ENCODE measurements at regions not wholly inside any gene's neighbourhood (a gene's known extent, or its start where the extent isn't known, plus 50 kb on each side); places are given as distances from the start of the nearest gene placed in this dataset.

DNA sequence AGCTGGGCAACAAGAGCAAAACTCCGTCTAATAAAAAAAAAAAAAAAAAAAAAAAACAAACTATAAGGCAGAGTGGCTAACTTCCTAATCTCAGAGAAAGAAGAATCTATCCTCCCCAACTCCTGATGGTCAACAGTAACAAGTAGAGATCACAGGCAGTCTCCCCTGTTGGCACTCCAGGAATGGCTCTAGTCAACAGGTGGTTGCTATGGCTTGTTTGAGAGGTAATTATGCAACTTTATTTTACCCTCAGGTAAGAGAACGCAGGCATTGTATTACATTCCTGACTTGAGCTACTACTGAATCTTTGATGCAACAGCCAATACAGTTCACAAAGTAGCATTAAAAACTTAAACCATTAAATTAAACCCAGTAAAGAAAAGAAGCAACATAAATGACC lies 180.3 kb downstream of the DICER1 start:
- H3K9ac ChIP-seq (ENCODE audit: control insufficient read depth, insufficient read depth, low read length), result no peak overlapping the region
- CTCF ChIA-PET, result no interaction called here
- ATAC-seq (no peak), FAIRE-seq (no peak), DNase-seq (ENCODE audit: low read depth, low spot score) (no peak)
- no peaks in the 10 kb centered on the region for H4K20me1 ChIP-seq (ENCODE audit: control insufficient read depth, insufficient read depth)
- H3K27me3 ChIP-seq (replicated peaks in 1 of 2; ENCODE audit: control insufficient read depth in 2 of 2, insufficient read depth in 2 of 2, low read length in 1 of 2), result peaks cover 0 to 1% of the 10 kb centered on the region in 2 experiments; a peak in 2 of 4 replicates
- no peaks in the 10 kb centered on the region for H3K36me3 ChIP-seq (ENCODE audit: control insufficient read depth in 2 of 2, insufficient read depth in 2 of 2, low read length in 1 of 2)
- H2AFZ ChIP-seq (ENCODE audit: control insufficient read depth, low read depth, low read length), result no peak overlapping the region
- no peak overlapping the region for H3K27ac ChIP-seq (ENCODE audit: control insufficient read depth, insufficient read depth)
- H3K4me1 ChIP-seq (ENCODE audit: control insufficient read depth, insufficient read depth, low read length), result no peaks in the 10 kb centered on the region
- RAD21 ChIA-PET (ENCODE audit: unreplicated experiment), result no interaction called here
- SMC1A ChIA-PET (ENCODE audit: uncharacterized antibody, unreplicated experiment), result no interaction called here
- no peaks in the 10 kb centered on the region for H3K9me3 ChIP-seq (replicated peaks; ENCODE audit: control insufficient read depth, insufficient read depth, low read length)
- no TSS peak for BruUV-seq (replicated peaks)
- no peaks in the 10 kb centered on the region for H3K79me2 ChIP-seq (ENCODE audit: control insufficient read depth, insufficient read depth, low read length)
- in situ Hi-C loops (cut with MboI), result no loop called here
- no peak overlapping the region for H3K4me3 ChIP-seq
- intact Hi-C loops (cut with micrococcal nuclease; ENCODE audit: unreplicated experiment), result no loop called here
- no peak overlapping the region for H3K4me2 ChIP-seq (ENCODE audit: control insufficient read depth, insufficient read depth)
- WGBS (ENCODE audit: insufficient coverage, insufficient replicate concordance, low lambda C conversion rate, missing lambda C conversion rate), result 0% methylated on average over 1 of the region's 2 CpGs
- TF ChIP-seq, protein P1, sequence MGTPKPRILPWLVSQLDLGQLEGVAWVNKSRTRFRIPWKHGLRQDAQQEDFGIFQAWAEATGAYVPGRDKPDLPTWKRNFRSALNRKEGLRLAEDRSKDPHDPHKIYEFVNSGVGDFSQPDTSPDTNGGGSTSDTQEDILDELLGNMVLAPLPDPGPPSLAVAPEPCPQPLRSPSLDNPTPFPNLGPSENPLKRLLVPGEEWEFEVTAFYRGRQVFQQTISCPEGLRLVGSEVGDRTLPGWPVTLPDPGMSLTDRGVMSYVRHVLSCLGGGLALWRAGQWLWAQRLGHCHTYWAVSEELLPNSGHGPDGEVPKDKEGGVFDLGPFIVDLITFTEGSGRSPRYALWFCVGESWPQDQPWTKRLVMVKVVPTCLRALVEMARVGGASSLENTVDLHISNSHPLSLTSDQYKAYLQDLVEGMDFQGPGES (IDR thresholded peaks at IDR 0.05), result no peak
- TF ChIP-seq, protein P2, sequence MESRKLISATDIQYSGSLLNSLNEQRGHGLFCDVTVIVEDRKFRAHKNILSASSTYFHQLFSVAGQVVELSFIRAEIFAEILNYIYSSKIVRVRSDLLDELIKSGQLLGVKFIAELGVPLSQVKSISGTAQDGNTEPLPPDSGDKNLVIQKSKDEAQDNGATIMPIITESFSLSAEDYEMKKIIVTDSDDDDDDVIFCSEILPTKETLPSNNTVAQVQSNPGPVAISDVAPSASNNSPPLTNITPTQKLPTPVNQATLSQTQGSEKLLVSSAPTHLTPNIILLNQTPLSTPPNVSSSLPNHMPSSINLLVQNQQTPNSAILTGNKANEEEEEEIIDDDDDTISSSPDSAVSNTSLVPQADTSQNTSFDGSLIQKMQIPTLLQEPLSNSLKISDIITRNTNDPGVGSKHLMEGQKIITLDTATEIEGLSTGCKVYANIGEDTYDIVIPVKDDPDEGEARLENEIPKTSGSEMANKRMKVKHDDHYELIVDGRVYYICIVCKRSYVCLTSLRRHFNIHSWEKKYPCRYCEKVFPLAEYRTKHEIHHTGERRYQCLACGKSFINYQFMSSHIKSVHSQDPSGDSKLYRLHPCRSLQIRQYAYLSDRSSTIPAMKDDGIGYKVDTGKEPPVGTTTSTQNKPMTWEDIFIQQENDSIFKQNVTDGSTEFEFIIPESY (IDR thresholded peaks at IDR 0.05), result no peak
- TF ChIP-seq CEBPB (IDR thresholded peaks at IDR 0.05; ENCODE audit: borderline replicate concordance in 1 of 2, low read depth in 2 of 2, low read length in 2 of 2) (no peak), MEF2A (IDR thresholded peaks at IDR 0.05; ENCODE audit: insufficient read depth, low read depth, low read length) (no peak), NR2C1 (IDR thresholded peaks at IDR 0.05) (no peak), NRF1 (conservative IDR thresholded peaks at IDR 0.05; ENCODE audit: low read depth, low read length) (no peak), ZNF384 (IDR thresholded peaks at IDR 0.05; ENCODE audit: borderline replicate concordance, low read depth, low read length) (no peak), SIN3A (IDR thresholded peaks at IDR 0.05; ENCODE audit: low read depth, low read length) (no peak), PAX8 (IDR thresholded peaks at IDR 0.05) (no peak), MYC (IDR thresholded peaks at IDR 0.05; ENCODE audit: insufficient read depth, insufficient read length, insufficient replicate concordance, low read length, severe bottlenecking) (no peak), POLR2AphosphoS2 (IDR thresholded peaks at IDR 0.05; ENCODE audit: low read depth, low read length) (no peak), YBX1 (IDR thresholded peaks at IDR 0.05) (no peak), SP1 (IDR thresholded peaks at IDR 0.05; ENCODE audit: low read depth, low read length) (no peak), JUND (IDR thresholded peaks at IDR 0.05; ENCODE audit: low read depth, low read length) (no peak)
- TF ChIP-seq, protein P3, sequence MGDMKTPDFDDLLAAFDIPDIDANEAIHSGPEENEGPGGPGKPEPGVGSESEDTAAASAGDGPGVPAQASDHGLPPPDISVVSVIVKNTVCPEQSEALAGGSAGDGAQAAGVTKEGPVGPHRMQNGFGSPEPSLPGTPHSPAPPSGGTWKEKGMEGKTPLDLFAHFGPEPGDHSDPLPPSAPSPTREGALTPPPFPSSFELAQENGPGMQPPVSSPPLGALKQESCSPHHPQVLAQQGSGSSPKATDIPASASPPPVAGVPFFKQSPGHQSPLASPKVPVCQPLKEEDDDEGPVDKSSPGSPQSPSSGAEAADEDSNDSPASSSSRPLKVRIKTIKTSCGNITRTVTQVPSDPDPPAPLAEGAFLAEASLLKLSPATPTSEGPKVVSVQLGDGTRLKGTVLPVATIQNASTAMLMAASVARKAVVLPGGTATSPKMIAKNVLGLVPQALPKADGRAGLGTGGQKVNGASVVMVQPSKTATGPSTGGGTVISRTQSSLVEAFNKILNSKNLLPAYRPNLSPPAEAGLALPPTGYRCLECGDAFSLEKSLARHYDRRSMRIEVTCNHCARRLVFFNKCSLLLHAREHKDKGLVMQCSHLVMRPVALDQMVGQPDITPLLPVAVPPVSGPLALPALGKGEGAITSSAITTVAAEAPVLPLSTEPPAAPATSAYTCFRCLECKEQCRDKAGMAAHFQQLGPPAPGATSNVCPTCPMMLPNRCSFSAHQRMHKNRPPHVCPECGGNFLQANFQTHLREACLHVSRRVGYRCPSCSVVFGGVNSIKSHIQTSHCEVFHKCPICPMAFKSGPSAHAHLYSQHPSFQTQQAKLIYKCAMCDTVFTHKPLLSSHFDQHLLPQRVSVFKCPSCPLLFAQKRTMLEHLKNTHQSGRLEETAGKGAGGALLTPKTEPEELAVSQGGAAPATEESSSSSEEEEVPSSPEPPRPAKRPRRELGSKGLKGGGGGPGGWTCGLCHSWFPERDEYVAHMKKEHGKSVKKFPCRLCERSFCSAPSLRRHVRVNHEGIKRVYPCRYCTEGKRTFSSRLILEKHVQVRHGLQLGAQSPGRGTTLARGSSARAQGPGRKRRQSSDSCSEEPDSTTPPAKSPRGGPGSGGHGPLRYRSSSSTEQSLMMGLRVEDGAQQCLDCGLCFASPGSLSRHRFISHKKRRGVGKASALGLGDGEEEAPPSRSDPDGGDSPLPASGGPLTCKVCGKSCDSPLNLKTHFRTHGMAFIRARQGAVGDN (IDR thresholded peaks at IDR 0.05), result no peak
- TF ChIP-seq, protein P4, sequence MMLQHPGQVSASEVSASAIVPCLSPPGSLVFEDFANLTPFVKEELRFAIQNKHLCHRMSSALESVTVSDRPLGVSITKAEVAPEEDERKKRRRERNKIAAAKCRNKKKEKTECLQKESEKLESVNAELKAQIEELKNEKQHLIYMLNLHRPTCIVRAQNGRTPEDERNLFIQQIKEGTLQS (IDR thresholded peaks at IDR 0.05; ENCODE audit: borderline replicate concordance, extremely low read depth, low read depth, low read length), result no peak
- TF ChIP-seq, protein P5, sequence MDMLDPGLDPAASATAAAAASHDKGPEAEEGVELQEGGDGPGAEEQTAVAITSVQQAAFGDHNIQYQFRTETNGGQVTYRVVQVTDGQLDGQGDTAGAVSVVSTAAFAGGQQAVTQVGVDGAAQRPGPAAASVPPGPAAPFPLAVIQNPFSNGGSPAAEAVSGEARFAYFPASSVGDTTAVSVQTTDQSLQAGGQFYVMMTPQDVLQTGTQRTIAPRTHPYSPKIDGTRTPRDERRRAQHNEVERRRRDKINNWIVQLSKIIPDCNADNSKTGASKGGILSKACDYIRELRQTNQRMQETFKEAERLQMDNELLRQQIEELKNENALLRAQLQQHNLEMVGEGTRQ (IDR thresholded peaks at IDR 0.05; ENCODE audit: borderline replicate concordance, low read depth, low read length), result no peak
- POLR2A ChIA-PET, result no interaction called here

All from GM12878 (cell line).